Right lobe of liver (tissue), 6 donors: ENCODE measurements at regions not wholly inside any gene's neighbourhood (a gene's known extent, or its start where the extent isn't known, plus 50 kb on each side); places are given as distances from the start of the nearest gene placed in this dataset.

Source experiments
- ATAC-seq, 4 donors: fragments of 200-7000 bp; cut with Tn5 transposase; one replicate each; pipeline ENCODE4 v1.9.1; 2020; ENCODE audit warnings: mild to moderate bottlenecking in 4 of 4, moderate library complexity in 4 of 4
- DNase-seq, 3 donors: peaks; one replicate each; pipeline ENCODE4 v3.0.0-alpha.2; 2020
- H3K27ac ChIP-seq, 3 donors: fragments of 200-600 bp; one replicate each; pipeline ENCODE4 v1.8.0; 2022
- H3K27me3 ChIP-seq, 2 donors: fragments of 200-600 bp; one replicate each; pipeline ENCODE4 v1.8.0; 2022
- H3K36me3 ChIP-seq, 4 donors: fragments of 200-600 bp; sonication (generic) in 1 of 4; one replicate each; pipeline versions ENCODE4 v1.5.1 to v1.8.0; 2017 to 2022; ENCODE audit warnings: control low read depth in 1 of 4
- H3K4me1 ChIP-seq, 4 donors: fragments of 200-600 bp; sonication (generic) in 1 of 4; one replicate each; pipeline versions ENCODE4 v1.5.1 to v1.8.0; 2017 to 2022; ENCODE audit warnings: control low read depth in 1 of 4
- H3K4me3 ChIP-seq, 3 donors: fragments of 200-600 bp; one replicate each; pipeline ENCODE4 v1.8.0; 2022
- H3K9me3 ChIP-seq, 4 donors: fragments of 200-600 bp; sonication (generic) in 1 of 4; one replicate each; pipeline versions ENCODE4 v1.5.1 to v1.8.0; 2017 to 2022; ENCODE audit warnings: control low read depth in 1 of 4
- CTCF ChIP-seq, 4 donors: fragments of 200-600 bp in 3 of 4; fragments of 450-650 bp in 1 of 4; IDR thresholded peaks; one replicate each; pipeline versions ENCODE4 v1.5.1 to v1.8.0; 2016 to 2022; ENCODE audit warnings: antibody characterized with exemption in 4 of 4, mild to moderate bottlenecking in 2 of 4
- POLR2A ChIP-seq: fragments of 450-650 bp; IDR thresholded peaks from one replicate; pipeline ENCODE4 v1.6.1; 2017; ENCODE audit warnings: antibody characterized with exemption, mild to moderate bottlenecking
- WGBS: methylation state at CpG from one replicate; pipeline ENCODE4 v1.1.6; 2018; ENCODE audit warnings: low coverage, low lambda C conversion rate; ENCODE audit not compliant: insufficient coverage; ENCODE audit errors: missing lambda C conversion rate; 5-methylcytosine and 5-hydroxymethylcytosine counted together
- intact Hi-C, 2 donors: fragments of 100-400 bp; cut with DNase I; formaldehyde crosslinking; loops; one replicate each; pipeline versions ENCODE4 v1.11.2 to v1.14.1; 2022
- donor health status: DM: no; HTN: yes; CAD: no.
- donor health status: DM: no; HTN: no; CAD: no.
- donor health status: DM: no; HTN: no; CAD: no.
- donor health status: DM: no; HTN: yes; CAD: no.
- donor health status: DM: no; HTN: yes; CAD: no.

DNA sequence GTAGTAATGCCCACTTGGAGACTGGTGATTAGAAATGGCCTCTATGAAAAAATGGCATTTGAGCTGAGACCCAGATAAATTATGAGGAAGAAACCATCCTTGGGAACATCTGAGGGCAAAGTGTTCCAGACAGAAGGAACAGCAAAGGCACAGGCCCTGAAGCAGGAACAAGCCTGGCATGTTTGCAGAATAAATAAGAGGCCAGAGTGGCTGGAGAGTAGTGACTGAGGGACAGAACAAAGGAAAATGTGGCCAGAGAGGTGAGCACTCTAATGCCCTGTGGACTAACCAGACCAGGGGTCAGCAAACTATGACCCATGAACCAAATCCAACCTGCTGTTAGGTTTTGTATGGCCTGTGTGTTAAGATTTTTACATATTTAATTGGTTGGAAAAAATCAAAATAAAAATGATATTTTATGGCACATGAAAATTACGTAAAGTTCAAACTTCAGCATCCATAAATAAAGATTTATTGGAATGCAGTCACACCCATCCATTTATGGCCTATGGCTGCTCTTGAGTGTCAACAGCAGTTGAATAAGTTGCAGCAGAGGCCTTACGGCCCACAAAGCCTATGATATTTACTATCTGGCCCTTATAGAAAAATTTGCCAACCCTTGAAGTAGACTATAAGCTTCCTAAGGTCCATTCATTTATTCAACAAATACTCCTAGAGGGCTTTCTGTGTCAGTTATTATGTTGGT is 210.0 kb upstream of the TOX3 start:
- Histone ChIP-seq H3K36me3 (no peaks in the 10 kb centered on the region), H3K27ac (no peak overlapping the region), H3K4me3 (no peak overlapping the region), H3K9me3 (no peaks in the 10 kb centered on the region), H3K4me1 (no peaks in the 10 kb centered on the region), H3K27me3 (no peaks in the 10 kb centered on the region)
- WGBS, result 73% methylated on average over 2 of the region's 2 CpGs
- intact Hi-C loops, result no loop called here
- no peak for TF ChIP-seq POLR2A
- no peak for TF ChIP-seq CTCF (IDR thresholded peaks at IDR 0.05)
- no peak for ATAC-seq
- DNase-seq, result no peak

GRCh38 chr16:52755396-52755795 is 208.5 kb upstream of the TOX3 start:
- Histone ChIP-seq H3K27me3 (no peaks in the 10 kb centered on the region), H3K4me3 (no peak overlapping the region), H3K4me1 (no peaks in the 10 kb centered on the region), H3K36me3 (no peaks in the 10 kb centered on the region), H3K27ac (no peak overlapping the region), H3K9me3 (no peaks in the 10 kb centered on the region)
- no peak for ATAC-seq
- DNase-seq, result no peak
- TF ChIP-seq CTCF (IDR thresholded peaks at IDR 0.05), result no peak
- whole genome bisulfite sequencing, result 42% methylated on average over 1 of the region's 1 CpG
- intact Hi-C loops, result no loop called here

- H3K9me3 ChIP-seq, result no peaks in the 10 kb centered on the region
- DNase-seq, result no peak
- H3K27me3 ChIP-seq, result no peaks in the 10 kb centered on the region
- H3K4me3 ChIP-seq, result no peak overlapping the region
- H3K27ac ChIP-seq, result no peak overlapping the region
- H3K4me1 ChIP-seq, result no peaks in the 10 kb centered on the region
- ATAC-seq, result no peak
- H3K36me3 ChIP-seq, result no peaks in the 10 kb centered on the region
- intact Hi-C loops, result no loop called here
- TF ChIP-seq CTCF (IDR thresholded peaks at IDR 0.05) (no peak), POLR2A (no peak)
Measured at GRCh38 chr16:52751035-52751434, 204.1 kb upstream of the TOX3 start.

- ATAC-seq (no peak), DNase-seq (no peak)
- 69% methylated on average over 4 of the region's 4 CpGs for WGBS
- TF ChIP-seq CTCF (IDR thresholded peaks at IDR 0.05), result no peak
- no peak for TF ChIP-seq POLR2A
- no peaks in the 10 kb centered on the region for H3K27me3 ChIP-seq
- H3K36me3 ChIP-seq, result no peaks in the 10 kb centered on the region
- H3K9me3 ChIP-seq, result no peaks in the 10 kb centered on the region
- H3K4me3 ChIP-seq, result no peak overlapping the region
- H3K4me1 ChIP-seq, result no peaks in the 10 kb centered on the region
- intact Hi-C loops, result no loop called here
- no peak overlapping the region for H3K27ac ChIP-seq
Measured at GRCh38 chr16:52748741-52749140, 201.8 kb upstream of the TOX3 start.

GRCh38 chr16:52747088-52747595 is 200.2 kb upstream of the TOX3 start:
- H3K4me3 ChIP-seq, result no peak overlapping the region
- TF ChIP-seq POLR2A, result no peak
- no peak for TF ChIP-seq CTCF (IDR thresholded peaks at IDR 0.05)
- H3K27me3 ChIP-seq, result no peaks in the 10 kb centered on the region
- DNase-seq (no peak), ATAC-seq (no peak)
- WGBS, result 58% methylated on average over 2 of the region's 2 CpGs
- H3K36me3 ChIP-seq, result no peaks in the 10 kb centered on the region
- H3K9me3 ChIP-seq, result no peaks in the 10 kb centered on the region
- intact Hi-C loops, result no loop called here
- no peak overlapping the region for H3K27ac ChIP-seq
- H3K4me1 ChIP-seq, result peaks cover 0 to 8% (median 2%) of the 10 kb centered on the region in 4 donors
